Ectodermal cell (in vitro differentiated cells): ENCODE measurements at regions not wholly inside any gene's neighbourhood (a gene's known extent, or its start where the extent isn't known, plus 50 kb on each side); places are given as distances from the start of the nearest gene placed in this dataset.

Experiments
- H3K27ac ChIP-seq: 2 replicates; pipeline ENCODE4 v1.7.0; 2013; ENCODE audit warnings: mild to moderate bottlenecking, low read depth, low read length; ENCODE audit not compliant: insufficient read depth, poor library complexity, severe bottlenecking
- H3K27me3 ChIP-seq: 2 replicates; pipeline ENCODE4 v1.7.0; 2013; ENCODE audit warnings: mild to moderate bottlenecking, low read length; ENCODE audit not compliant: insufficient read depth, control insufficient read depth, poor library complexity, severe bottlenecking
- H3K36me3 ChIP-seq: one replicate; pipeline ENCODE4 v1.7.0; 2013; ENCODE audit warnings: low read length; ENCODE audit not compliant: control insufficient read depth, insufficient read depth
- H3K4me1 ChIP-seq: one replicate; pipeline ENCODE4 v1.7.0; 2013; ENCODE audit warnings: low read length; ENCODE audit not compliant: control insufficient read depth, insufficient read depth
- H3K4me3 ChIP-seq: 2 replicates; pipeline ENCODE4 v1.7.0; 2013; ENCODE audit warnings: low read depth, low read length, control low read depth; ENCODE audit not compliant: insufficient read depth
- H3K9me3 ChIP-seq: 2 replicates; pipeline ENCODE4 v1.7.0; 2013; ENCODE audit warnings: mild to moderate bottlenecking, low read length, moderate library complexity; ENCODE audit not compliant: control insufficient read depth
- WGBS, 2 experiments: methylation state at CpG; one replicate each; pipeline ENCODE4 v1.1.7; 2013; ENCODE audit warnings: missing lambda C conversion rate in 2 of 2; 5-methylcytosine and 5-hydroxymethylcytosine counted together

DNA sequence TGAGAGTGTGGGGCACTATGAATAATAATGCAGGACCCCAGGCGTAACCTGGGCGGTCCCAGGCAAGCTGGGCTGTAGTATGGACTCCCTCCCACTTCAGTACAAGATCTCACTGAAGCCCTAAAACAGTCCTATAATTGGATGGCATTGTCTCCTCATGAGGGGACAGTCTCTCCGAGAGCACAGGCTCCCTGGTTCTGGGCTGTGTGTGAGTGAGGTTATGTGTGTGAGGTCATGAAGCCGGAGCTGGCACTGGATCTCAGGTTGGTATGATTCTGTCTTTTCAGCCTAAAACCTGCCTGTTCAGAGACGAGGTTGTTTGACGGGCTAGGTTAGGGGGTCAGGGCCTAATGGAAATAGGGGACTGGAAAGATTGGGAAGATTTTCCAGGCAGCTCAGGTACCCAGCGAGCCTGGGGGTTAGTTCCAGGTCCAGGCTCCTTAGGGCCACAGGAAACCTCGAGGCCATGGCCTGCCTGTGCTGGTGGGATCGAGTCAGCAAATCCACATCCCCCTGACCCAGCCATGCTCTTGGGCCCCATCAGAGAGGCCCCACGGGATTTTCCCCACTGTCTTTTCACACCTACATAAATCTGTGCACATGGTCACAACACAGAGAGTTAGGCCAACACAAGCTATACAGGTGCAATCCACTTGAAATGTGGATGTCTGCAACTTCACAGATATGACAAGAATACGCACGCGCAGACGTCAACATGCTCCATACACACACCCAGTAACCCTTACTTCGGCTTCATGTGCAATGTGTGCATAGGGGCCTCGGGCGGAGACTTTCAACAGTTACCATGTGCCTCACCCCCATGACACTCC lies 94.8 kb downstream of the INHBB start:
- no peak overlapping the region for H3K27ac ChIP-seq
- H3K36me3 ChIP-seq: no peaks in the 10 kb centered on the region
- H3K4me3 ChIP-seq: no peak overlapping the region
- peaks cover 74% of the 10 kb centered on the region for H3K27me3 ChIP-seq
- no peaks in the 10 kb centered on the region for H3K9me3 ChIP-seq
- 88 to 89% methylated on average over 17 of the region's 17 CpGs for WGBS, 2 experiments
- peaks cover 17% of the 10 kb centered on the region for H3K4me1 ChIP-seq

DNA sequence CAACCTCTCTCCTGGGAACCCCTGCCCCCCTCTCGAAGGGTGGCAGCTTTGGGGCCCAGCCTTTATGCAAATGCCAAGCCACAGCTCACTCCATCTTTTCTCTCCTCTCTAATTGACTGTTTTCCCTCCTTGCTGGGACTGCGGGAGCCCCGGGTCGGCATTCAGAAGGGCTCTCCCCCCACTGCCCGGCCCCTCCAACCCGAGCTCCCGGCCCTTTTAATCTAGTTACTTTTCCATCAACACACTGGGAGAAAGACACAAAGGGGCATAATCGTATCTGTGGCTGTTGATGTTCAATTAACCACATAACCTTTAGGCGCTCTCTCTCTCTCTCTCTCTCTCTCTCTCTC lies 95.4 kb downstream of the INHBB start:
- Histone ChIP-seq H3K4me1 (peaks cover 17% of the 10 kb centered on the region), H3K4me3 (no peak overlapping the region), H3K27ac (no peak overlapping the region), H3K9me3 (no peaks in the 10 kb centered on the region), H3K36me3 (no peaks in the 10 kb centered on the region), H3K27me3 (peaks cover 74% of the 10 kb centered on the region)
- WGBS, 2 experiments: 37% methylated on average over 9 of the region's 9 CpGs

DNA sequence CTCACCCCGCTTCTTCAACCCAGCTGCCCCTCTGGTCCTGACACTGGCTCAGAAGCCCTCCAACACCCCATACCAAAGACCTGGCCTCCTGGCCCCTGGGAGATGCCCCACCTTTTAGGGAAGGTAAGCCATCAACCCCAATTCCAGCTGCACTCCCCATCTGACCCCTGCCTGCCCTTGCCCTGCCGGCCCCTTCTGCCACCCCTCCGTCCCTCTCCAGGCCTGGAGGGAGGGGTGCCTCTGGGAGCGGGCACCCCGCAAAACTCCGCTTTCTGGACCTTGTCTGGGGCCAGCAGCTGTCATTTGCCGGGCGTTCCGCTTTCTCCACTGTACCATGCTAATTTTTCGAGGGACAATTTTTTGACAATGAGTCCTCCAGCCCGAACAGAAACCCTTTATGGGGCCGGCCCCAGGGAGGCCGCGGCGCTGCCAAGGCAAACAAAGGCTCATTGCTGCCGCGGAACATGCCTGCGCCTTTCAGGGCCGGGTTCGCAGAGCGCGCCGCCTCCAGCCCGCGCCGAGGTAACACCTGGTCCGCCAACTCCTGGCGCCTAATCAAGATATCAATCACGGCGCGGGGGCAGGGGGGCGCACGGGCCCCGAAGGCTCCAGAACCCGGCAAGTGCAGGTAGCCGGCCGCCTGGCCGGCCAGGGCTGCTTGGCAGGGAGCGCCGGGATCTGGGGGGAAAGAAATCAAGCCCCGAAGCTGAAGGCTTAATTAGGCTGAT lies 96.0 kb downstream of the INHBB start:
- H3K4me3 ChIP-seq: peak overlapping the region; percentile 31
- peaks cover 17% of the 10 kb centered on the region for H3K4me1 ChIP-seq
- H3K36me3 ChIP-seq: no peaks in the 10 kb centered on the region
- no peak overlapping the region for H3K27ac ChIP-seq
- H3K9me3 ChIP-seq: no peaks in the 10 kb centered on the region
- WGBS, 2 experiments: 3 to 4% methylated on average over 41 of the region's 41 CpGs
- H3K27me3 ChIP-seq: peaks cover 76% of the 10 kb centered on the region

DNA sequence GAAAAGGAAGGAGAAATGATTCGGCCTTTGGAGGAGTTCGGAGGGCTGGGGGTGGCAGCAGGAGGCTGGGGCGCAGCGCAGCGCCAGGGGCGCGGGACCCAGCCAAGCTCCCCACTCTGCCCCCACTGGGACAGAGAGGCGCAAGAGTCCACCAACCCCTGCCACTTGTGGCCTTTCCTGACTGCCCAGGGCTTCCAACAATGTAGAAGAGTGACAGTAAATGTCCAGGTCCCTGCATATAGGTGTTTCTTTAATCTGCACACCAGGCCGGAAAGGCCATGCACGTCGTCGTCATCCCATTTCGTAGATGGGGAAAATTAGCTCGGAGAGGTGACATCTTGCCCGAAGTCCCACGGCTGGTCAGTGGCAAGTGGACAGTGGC lies 96.6 kb downstream of the INHBB start:
- 2 to 3% methylated on average over 16 of the region's 16 CpGs for WGBS, 2 experiments
- H3K27me3 ChIP-seq: peaks cover 82% of the 10 kb centered on the region

DNA sequence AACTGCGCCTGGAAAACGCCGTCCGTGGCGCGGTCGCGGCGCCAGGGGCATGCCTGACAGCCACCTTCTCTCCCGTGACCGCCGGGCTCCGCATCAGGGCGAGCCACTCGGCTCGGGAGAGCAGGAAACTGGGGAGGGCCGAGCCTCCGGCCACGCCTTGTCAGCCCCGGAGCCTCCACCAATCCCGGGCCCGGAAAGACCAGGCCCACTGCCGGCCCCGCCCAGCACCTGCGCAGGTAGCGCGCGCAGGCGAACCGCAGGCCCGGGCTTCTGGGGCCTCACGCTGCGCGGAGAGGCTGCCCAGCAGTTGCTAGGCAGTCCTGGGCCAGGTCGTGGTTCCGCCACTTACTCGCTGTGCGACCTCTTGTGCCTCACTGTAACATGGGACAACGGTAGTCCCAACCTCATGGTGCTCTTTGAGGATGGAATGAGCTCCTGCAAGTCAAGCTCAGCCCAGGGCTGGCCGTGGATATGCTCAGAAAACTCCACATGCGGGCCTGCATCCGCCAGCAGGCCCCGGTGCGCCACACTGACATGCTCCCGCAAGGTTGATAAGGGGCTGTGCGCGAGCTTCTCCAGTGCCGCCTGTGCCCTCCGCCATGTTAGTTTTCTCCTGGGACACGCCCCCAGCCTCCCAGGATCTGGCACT lies 97.1 kb downstream of the INHBB start:
- 8% methylated on average over 50 of the region's 50 CpGs for WGBS, 2 experiments
- no peaks in the 10 kb centered on the region for H3K9me3 ChIP-seq
- peaks cover 84% of the 10 kb centered on the region for H3K27me3 ChIP-seq
- H3K36me3 ChIP-seq: no peaks in the 10 kb centered on the region
- peaks cover 17% of the 10 kb centered on the region for H3K4me1 ChIP-seq
- peak overlapping the region; percentile 31 for H3K4me3 ChIP-seq
- no peak overlapping the region for H3K27ac ChIP-seq

More for the DNA sequence above, 96.6 kb downstream of the INHBB start:
- H3K4me3 ChIP-seq: peak overlapping the region; percentile 31
- no peak overlapping the region for H3K27ac ChIP-seq
- H3K9me3 ChIP-seq: no peaks in the 10 kb centered on the region
- no peaks in the 10 kb centered on the region for H3K36me3 ChIP-seq
- H3K4me1 ChIP-seq: peaks cover 17% of the 10 kb centered on the region

DNA sequence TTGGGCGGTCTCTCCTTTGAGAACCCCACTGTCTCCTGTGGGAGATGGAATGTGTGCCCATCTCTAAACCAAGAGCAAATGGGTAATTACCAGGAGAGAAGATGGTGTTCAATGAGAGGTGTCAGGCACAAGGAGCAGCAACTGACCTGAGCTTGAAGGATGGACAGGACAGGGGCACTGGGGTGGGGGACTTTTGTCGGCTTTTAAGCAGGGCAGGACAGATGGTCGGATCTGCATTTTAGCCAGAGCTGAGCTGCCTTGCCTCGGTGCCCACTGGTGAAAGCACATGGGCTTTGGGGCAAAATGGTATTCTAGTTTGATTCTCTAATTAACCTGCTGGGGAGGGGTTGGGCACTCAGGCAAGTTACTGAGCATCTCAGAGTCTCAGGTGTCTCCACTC lies 98.0 kb downstream of the INHBB start:
- Histone ChIP-seq H3K4me3 (no peak overlapping the region), H3K4me1 (peaks cover 17% of the 10 kb centered on the region), H3K36me3 (no peaks in the 10 kb centered on the region), H3K9me3 (no peaks in the 10 kb centered on the region), H3K27me3 (peaks cover 84% of the 10 kb centered on the region), H3K27ac (no peak overlapping the region)
- 92 to 93% methylated on average over 4 of the region's 4 CpGs for WGBS, 2 experiments

DNA sequence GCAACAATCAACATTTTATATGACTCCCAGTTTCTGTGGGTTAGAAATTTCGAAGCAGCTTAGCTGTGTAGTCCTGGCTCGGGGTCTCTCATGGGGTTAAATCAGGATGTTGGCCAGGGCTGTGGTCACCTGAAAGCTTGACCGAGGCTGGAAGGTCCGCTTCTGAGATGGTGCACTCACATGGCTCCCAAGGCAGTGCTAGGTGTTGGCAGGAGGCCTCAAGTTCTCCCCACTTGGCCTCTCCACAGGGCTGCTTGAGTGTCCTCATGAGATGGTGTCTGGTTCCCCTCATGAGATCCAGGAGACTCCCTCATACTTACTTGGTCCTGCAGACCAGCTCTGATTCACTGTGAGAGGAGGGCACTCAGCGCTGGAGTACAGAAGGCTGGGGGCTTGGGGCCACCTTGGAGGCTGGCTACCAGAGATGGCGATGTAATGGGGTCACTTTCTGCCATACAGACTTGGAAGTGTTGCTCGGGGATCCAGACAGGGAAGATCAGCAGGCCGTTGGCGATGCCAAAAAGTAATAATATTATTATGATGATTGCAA lies 98.8 kb downstream of the INHBB start:
- H3K27ac ChIP-seq: no peak overlapping the region
- H3K9me3 ChIP-seq: no peaks in the 10 kb centered on the region
- peaks cover 17% of the 10 kb centered on the region for H3K4me1 ChIP-seq
- H3K27me3 ChIP-seq: peaks cover 82% of the 10 kb centered on the region
- 91 to 94% methylated on average over 9 of the region's 9 CpGs for WGBS, 2 experiments
- H3K36me3 ChIP-seq: no peaks in the 10 kb centered on the region
- no peak overlapping the region for H3K4me3 ChIP-seq

DNA sequence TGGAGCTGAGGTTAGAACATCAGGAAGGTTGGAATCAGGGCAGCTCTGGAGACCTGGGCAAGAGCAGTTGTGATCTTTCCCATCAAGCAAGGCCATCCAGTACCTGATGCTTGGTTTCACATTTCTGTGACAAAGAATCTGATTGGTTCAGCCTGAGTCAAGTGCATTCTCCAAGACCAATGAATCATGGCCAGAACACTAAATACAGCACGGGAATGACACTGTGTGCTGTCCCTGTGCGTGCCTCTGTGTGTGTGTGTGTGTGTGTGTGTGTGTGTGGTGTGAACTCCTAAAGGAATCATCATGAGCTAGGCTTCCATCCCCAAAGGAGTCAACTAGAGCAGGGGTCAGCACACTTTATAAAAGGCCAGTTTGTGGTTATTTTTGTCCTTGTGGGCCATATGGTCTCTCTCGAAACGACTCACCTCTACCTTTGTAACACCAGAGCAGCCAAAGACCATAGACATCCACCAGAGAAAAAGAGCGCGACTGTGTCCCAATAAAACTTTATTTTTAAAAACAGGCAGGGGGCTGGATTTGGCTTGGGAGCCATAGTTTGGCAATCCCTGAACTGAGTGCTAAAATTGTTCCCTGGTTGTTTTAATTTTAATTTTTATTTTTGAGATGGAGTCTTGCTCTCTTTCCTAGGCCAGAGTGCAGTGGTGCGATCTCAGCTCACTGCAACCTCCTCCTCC lies 99.7 kb downstream of the INHBB start:
- Histone ChIP-seq H3K9me3 (no peaks in the 10 kb centered on the region), H3K27ac (no peak overlapping the region), H3K27me3 (peaks cover 79% of the 10 kb centered on the region), H3K4me3 (no peak overlapping the region), H3K4me1 (peaks cover 17% of the 10 kb centered on the region), H3K36me3 (no peaks in the 10 kb centered on the region)
- WGBS, 2 experiments: 80 to 88% methylated on average over 7 of the region's 7 CpGs

DNA sequence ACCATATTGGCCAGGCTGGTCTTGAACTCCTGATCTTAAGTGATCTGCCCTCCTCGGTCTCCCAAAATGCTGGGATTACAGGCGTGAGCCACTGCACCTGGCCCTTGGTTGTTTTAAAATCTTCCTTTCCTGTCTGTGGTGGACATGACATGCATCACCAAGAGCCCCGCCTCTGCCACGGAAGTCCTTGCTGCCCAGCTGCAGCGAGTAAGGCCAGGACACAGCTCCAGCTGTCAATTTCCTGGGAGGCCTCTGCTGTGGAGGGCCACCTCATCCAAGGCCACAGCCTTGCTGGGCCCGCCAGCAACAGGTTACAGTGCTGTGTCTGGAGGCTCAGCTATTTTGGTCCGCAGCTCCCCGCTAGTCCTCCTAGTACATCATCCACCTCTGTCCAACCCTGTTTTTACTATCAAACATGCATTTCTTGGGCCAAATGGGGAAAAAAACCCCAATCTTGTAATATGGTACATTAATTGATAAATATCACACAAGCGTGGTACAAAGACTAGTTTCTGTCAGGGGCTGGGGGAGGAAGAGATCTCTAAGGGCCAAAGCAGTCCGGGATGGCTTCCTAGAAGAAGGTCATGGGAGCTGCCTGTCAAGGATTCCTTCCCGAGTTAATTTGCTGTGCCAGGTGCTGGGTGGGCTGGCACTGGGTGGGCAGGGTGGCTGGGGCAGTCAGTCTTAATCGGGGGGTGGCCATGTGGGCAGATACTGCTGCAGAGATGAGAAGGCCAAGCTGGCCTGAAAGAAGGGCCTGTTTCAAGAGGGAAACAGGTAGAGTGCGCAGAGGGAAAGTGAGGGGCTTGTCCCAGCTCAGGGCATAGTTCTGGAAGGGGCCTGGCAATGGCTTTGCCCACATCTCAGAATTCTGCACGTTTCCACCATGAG lies 100.5 kb downstream of the INHBB start:
- H3K27ac ChIP-seq: no peak overlapping the region
- H3K9me3 ChIP-seq: no peaks in the 10 kb centered on the region
- no peak overlapping the region for H3K4me3 ChIP-seq
- H3K27me3 ChIP-seq: peaks cover 75% of the 10 kb centered on the region
- no peaks in the 10 kb centered on the region for H3K36me3 ChIP-seq
- H3K4me1 ChIP-seq: peaks cover 13% of the 10 kb centered on the region
- WGBS, 2 experiments: 89 to 92% methylated on average over 14 of the region's 14 CpGs
